ENCODE measurements at regions not wholly inside any gene's neighbourhood (a gene's known extent, or its start where the extent isn't known, plus 50 kb on each side); places are given as distances from the start of the nearest gene placed in this dataset.

DNA sequence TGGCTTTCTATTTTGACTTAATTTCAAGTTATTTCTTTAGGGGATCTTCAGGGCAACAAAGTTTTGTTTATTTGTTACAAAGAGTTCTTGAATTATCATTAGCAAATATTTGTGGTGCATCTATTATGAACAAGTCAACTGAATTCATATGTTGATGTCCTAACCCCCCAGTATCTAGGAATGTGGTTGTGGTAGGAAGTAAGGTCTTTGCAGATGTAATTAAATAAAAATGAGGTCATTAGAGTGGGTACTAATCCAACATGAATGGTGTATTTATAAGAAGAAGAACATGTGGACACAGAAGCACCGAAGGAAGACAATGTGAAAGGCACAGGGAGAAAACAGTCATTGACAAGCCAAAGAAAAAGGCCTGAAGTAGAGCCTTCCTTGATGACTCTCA, 474.0 kb upstream of the DAB2 start:
- no peak for TF ChIP-seq POLR2A (IDR thresholded peaks at IDR 0.05)
- H3K4me3 ChIP-seq: no peak overlapping the region
- DNase-seq: no peak
- H3K36me3 ChIP-seq: no peaks in the 10 kb centered on the region
- no peaks in the 10 kb centered on the region for H3K4me1 ChIP-seq
- intact Hi-C loops (cut with DNase I): no loop called here
- H3K9me3 ChIP-seq: no peaks in the 10 kb centered on the region
- no peak overlapping the region for H3K27ac ChIP-seq
- H3K27me3 ChIP-seq: no peaks in the 10 kb centered on the region
- 85 to 89% methylated on average over 1 of the region's 1 CpG for WGBS, 2 donors

GRCh38 chr5:39896706-39897105, 471.9 kb upstream of the DAB2 start:
- Histone ChIP-seq H3K27ac (no peak overlapping the region), H3K27me3 (no peaks in the 10 kb centered on the region), H3K36me3 (no peaks in the 10 kb centered on the region), H3K4me3 (no peak overlapping the region), H3K9me3 (no peaks in the 10 kb centered on the region), H3K4me1 (no peaks in the 10 kb centered on the region)
- 15 to 63% methylated on average over 5 of the region's 5 CpGs for WGBS, 2 donors
- intact Hi-C loops (cut with DNase I): no loop called here
- TF ChIP-seq CTCF (IDR thresholded peaks at IDR 0.05): no peak
- no peak for DNase-seq

- H3K9me3 ChIP-seq: no peaks in the 10 kb centered on the region
- TF ChIP-seq CTCF (IDR thresholded peaks at IDR 0.05): no peak
- no peak for TF ChIP-seq POLR2A (IDR thresholded peaks at IDR 0.05)
- no peak for TF ChIP-seq POLR2AphosphoS5 (IDR thresholded peaks at IDR 0.05)
- TF ChIP-seq EP300 (IDR thresholded peaks at IDR 0.05): no peak
- H3K4me3 ChIP-seq: no peak overlapping the region
- no peak overlapping the region for H3K27ac ChIP-seq
- H3K4me1 ChIP-seq: no peaks in the 10 kb centered on the region
- intact Hi-C loops (cut with DNase I): no loop called here
- WGBS, 2 donors: 81 to 90% methylated on average over 3 of the region's 3 CpGs
- no peaks in the 10 kb centered on the region for H3K36me3 ChIP-seq
- no peaks in the 10 kb centered on the region for H3K27me3 ChIP-seq
- no peak for DNase-seq
Observed at GRCh38 chr5:39896104-39896503, 471.3 kb upstream of the DAB2 start.

- Histone ChIP-seq H3K27ac (no peak overlapping the region), H3K4me3 (no peak overlapping the region), H3K9me3 (no peaks in the 10 kb centered on the region), H3K36me3 (no peaks in the 10 kb centered on the region), H3K4me1 (no peaks in the 10 kb centered on the region), H3K27me3 (no peaks in the 10 kb centered on the region)
- no peak for DNase-seq
- intact Hi-C loops (cut with DNase I): no loop called here
- no peak for TF ChIP-seq EP300 (IDR thresholded peaks at IDR 0.05)
- TF ChIP-seq POLR2AphosphoS5 (IDR thresholded peaks at IDR 0.05): no peak
- TF ChIP-seq POLR2A (IDR thresholded peaks at IDR 0.05): no peak
- TF ChIP-seq CTCF (IDR thresholded peaks at IDR 0.05): no peak
- 62 to 89% methylated on average over 1 of the region's 1 CpG for WGBS, 2 donors
Observed at GRCh38 chr5:39892708-39893107, 467.9 kb upstream of the DAB2 start.

- no peak for DNase-seq
- 70 to 72% methylated on average over 2 of the region's 2 CpGs for WGBS, 2 donors
- Histone ChIP-seq H3K4me3 (no peak overlapping the region), H3K27ac (no peak overlapping the region), H3K27me3 (no peaks in the 10 kb centered on the region), H3K4me1 (no peaks in the 10 kb centered on the region), H3K9me3 (no peaks in the 10 kb centered on the region), H3K36me3 (no peaks in the 10 kb centered on the region)
- peak in 1 of 4 donors; percentile 12 for TF ChIP-seq POLR2AphosphoS5 (IDR thresholded peaks at IDR 0.05)
- TF ChIP-seq EP300 (IDR thresholded peaks at IDR 0.05): no peak
- intact Hi-C loops (cut with DNase I): no loop called here
Observed at GRCh38 chr5:39891376-39891775, 466.6 kb upstream of the DAB2 start.

GRCh38 chr5:39880985-39881384, 456.2 kb upstream of the DAB2 start:
- TF ChIP-seq POLR2AphosphoS5 (IDR thresholded peaks at IDR 0.05) (no peak), EP300 (IDR thresholded peaks at IDR 0.05) (no peak), CTCF (IDR thresholded peaks at IDR 0.05) (no peak), POLR2A (IDR thresholded peaks at IDR 0.05) (no peak)
- no peak for DNase-seq

More at GRCh38 chr5:39880985-39881384, 456.2 kb upstream of the DAB2 start:
- H3K36me3 ChIP-seq: no peaks in the 10 kb centered on the region
- no peak overlapping the region for H3K4me3 ChIP-seq
- H3K27me3 ChIP-seq: no peaks in the 10 kb centered on the region
- H3K4me1 ChIP-seq: no peaks in the 10 kb centered on the region
- no peak overlapping the region for H3K27ac ChIP-seq
- intact Hi-C loops (cut with DNase I): no loop called here
- H3K9me3 ChIP-seq: no peaks in the 10 kb centered on the region
